MM.1S (cell line): ENCODE measurements at regions not wholly inside any gene's neighbourhood (a gene's known extent, or its start where the extent isn't known, plus 50 kb on each side); places are given as distances from the start of the nearest gene placed in this dataset.

ENCODE experiments used
- DNase-seq: peaks from one replicate; pipeline ENCODE4 v3.0.0-alpha.2; 2015
- H2AFZ ChIP-seq: fragments of 300-600 bp; sonication (generic); 2 replicates; pipeline ENCODE4 v1.6.0; 2016; ENCODE audit warnings: antibody characterized with exemption, low read length
- H3F3A ChIP-seq: fragments of 300-600 bp; sonication (generic); 2 replicates; pipeline ENCODE4 v1.6.1; 2016; ENCODE audit warnings: mild to moderate bottlenecking, antibody characterized with exemption, low read length, moderate library complexity, mixed read lengths; ENCODE audit not compliant: insufficient read depth
- H3K27ac ChIP-seq: fragments of 300-600 bp; sonication (generic); 2 replicates; pipeline ENCODE4 v1.5.1; 2016; ENCODE audit warnings: mild to moderate bottlenecking, low read length
- H3K27me3 ChIP-seq: fragments of 300-600 bp; sonication (generic); replicated peaks from 2 replicates; pipeline ENCODE4 v1.6.0; 2016; ENCODE audit warnings: low read length; ENCODE audit not compliant: insufficient read depth
- H3K36me3 ChIP-seq: fragments of 300-600 bp; sonication (generic); replicated peaks from 2 replicates; pipeline ENCODE4 v1.6.1; 2016; ENCODE audit warnings: mild to moderate bottlenecking, low read length, mixed read lengths; ENCODE audit not compliant: insufficient read depth
- H3K4me1 ChIP-seq: fragments of 300-600 bp; sonication (generic); 2 replicates; pipeline ENCODE4 v1.6.1; 2016; ENCODE audit warnings: low read length, mixed read lengths
- H3K4me2 ChIP-seq: fragments of 300-600 bp; sonication (generic); 2 replicates; pipeline ENCODE4 v1.6.0; 2016; ENCODE audit warnings: low read depth, low read length
- H3K4me3 ChIP-seq: fragments of 300-600 bp; sonication (generic); 2 replicates; pipeline ENCODE4 v1.5.1; 2016; ENCODE audit warnings: low read length, mixed read lengths
- H3K79me2 ChIP-seq: fragments of 300-600 bp; sonication (generic); 2 replicates; pipeline ENCODE4 v1.6.1; 2016; ENCODE audit warnings: mixed run types, low read length, mixed read lengths
- H3K9ac ChIP-seq: fragments of 300-600 bp; sonication (generic); 2 replicates; pipeline ENCODE4 v1.6.1; 2016; ENCODE audit warnings: low read length, mixed read lengths
- H3K9me2 ChIP-seq: fragments of 300-600 bp; sonication (generic); replicated peaks from 2 replicates; pipeline ENCODE4 v1.6.1; 2016; ENCODE audit warnings: mild to moderate bottlenecking, low read length, mixed read lengths; ENCODE audit not compliant: insufficient read depth
- H3K9me3 ChIP-seq: fragments of 300-600 bp; sonication (generic); replicated peaks from 2 replicates; pipeline ENCODE4 v1.6.1; 2016; ENCODE audit warnings: mild to moderate bottlenecking, low read length, mixed read lengths; ENCODE audit not compliant: insufficient read depth
- H4K20me1 ChIP-seq: fragments of 300-600 bp; sonication (generic); 2 replicates; pipeline ENCODE4 v1.6.1; 2016; ENCODE audit warnings: mild to moderate bottlenecking, low read length, moderate library complexity, mixed read lengths; ENCODE audit not compliant: insufficient read depth
- EZH2 ChIP-seq: fragments of 300-600 bp; sonication (generic); optimal IDR thresholded peaks from 2 replicates; pipeline ENCODE3; 2017; ENCODE audit warnings: low read depth, mild to moderate bottlenecking, antibody characterized with exemption, low read length, mixed read lengths
- EZH2phosphoT487 ChIP-seq: fragments of 300-600 bp; sonication (generic); IDR thresholded peaks from 2 replicates; pipeline ENCODE4 v1.6.1; 2018; ENCODE audit warnings: antibody characterized with exemption, low read length
- TF ChIP-seq, protein P1 (sequence below): fragments of 300-600 bp; sonication (generic); IDR thresholded peaks from 2 replicates; pipeline ENCODE4 v1.5.1; 2016; ENCODE audit warnings: antibody characterized with exemption, low read length, mixed read lengths

GRCh38 chr3:13689373-13690260 is 140.7 kb downstream of the FBLN2 start:
- H3K4me1 ChIP-seq: no peaks in the 10 kb centered on the region
- H3K27me3 ChIP-seq: peaks cover 71% of the 10 kb centered on the region
- no peaks in the 10 kb centered on the region for H4K20me1 ChIP-seq
- H2AFZ ChIP-seq: no peak overlapping the region
- H3K9me3 ChIP-seq: no peaks in the 10 kb centered on the region
- H3K4me3 ChIP-seq: no peak overlapping the region
- H3K9me2 ChIP-seq: no peaks in the 10 kb centered on the region
- TF ChIP-seq EZH2phosphoT487 (no peak), EZH2 (no peak)
- TF ChIP-seq, protein P1, sequence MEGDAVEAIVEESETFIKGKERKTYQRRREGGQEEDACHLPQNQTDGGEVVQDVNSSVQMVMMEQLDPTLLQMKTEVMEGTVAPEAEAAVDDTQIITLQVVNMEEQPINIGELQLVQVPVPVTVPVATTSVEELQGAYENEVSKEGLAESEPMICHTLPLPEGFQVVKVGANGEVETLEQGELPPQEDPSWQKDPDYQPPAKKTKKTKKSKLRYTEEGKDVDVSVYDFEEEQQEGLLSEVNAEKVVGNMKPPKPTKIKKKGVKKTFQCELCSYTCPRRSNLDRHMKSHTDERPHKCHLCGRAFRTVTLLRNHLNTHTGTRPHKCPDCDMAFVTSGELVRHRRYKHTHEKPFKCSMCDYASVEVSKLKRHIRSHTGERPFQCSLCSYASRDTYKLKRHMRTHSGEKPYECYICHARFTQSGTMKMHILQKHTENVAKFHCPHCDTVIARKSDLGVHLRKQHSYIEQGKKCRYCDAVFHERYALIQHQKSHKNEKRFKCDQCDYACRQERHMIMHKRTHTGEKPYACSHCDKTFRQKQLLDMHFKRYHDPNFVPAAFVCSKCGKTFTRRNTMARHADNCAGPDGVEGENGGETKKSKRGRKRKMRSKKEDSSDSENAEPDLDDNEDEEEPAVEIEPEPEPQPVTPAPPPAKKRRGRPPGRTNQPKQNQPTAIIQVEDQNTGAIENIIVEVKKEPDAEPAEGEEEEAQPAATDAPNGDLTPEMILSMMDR: no peak
- no peak for DNase-seq
- H3K36me3 ChIP-seq: no peaks in the 10 kb centered on the region
- no peak overlapping the region for H3K9ac ChIP-seq
- no peaks in the 10 kb centered on the region for H3K79me2 ChIP-seq
- no peak overlapping the region for H3K27ac ChIP-seq
- H3F3A ChIP-seq: no peaks in the 10 kb centered on the region
- no peak overlapping the region for H3K4me2 ChIP-seq

GRCh38 chr3:13688824-13689223 is 139.9 kb downstream of the FBLN2 start:
- H3K27me3 ChIP-seq: peaks cover 64% of the 10 kb centered on the region

GRCh38 chr3:13688034-13688433 is 139.1 kb downstream of the FBLN2 start:
- Histone ChIP-seq H3K27ac (no peak overlapping the region), H3K4me1 (no peaks in the 10 kb centered on the region), H2AFZ (no peak overlapping the region), H3K36me3 (no peaks in the 10 kb centered on the region), H3K9me3 (no peaks in the 10 kb centered on the region), H3K27me3 (peaks cover 70% of the 10 kb centered on the region), H3K79me2 (no peaks in the 10 kb centered on the region), H4K20me1 (no peaks in the 10 kb centered on the region), H3K9ac (no peak overlapping the region), H3F3A (no peaks in the 10 kb centered on the region), H3K4me2 (no peak overlapping the region), H3K9me2 (no peaks in the 10 kb centered on the region), H3K4me3 (no peak overlapping the region)
- no peak for DNase-seq
- no peak for TF ChIP-seq EZH2phosphoT487
- TF ChIP-seq EZH2: no peak
- TF ChIP-seq, protein P1: no peak

More at GRCh38 chr3:13688824-13689223, 139.9 kb downstream of the FBLN2 start:
- Histone ChIP-seq H3K9ac (no peak overlapping the region), H3K27ac (no peak overlapping the region), H3K4me1 (no peaks in the 10 kb centered on the region), H4K20me1 (no peaks in the 10 kb centered on the region), H3K4me2 (no peak overlapping the region), H3K4me3 (no peak overlapping the region), H3K9me3 (no peaks in the 10 kb centered on the region), H2AFZ (no peak overlapping the region), H3K36me3 (no peaks in the 10 kb centered on the region), H3F3A (no peaks in the 10 kb centered on the region), H3K79me2 (no peaks in the 10 kb centered on the region), H3K9me2 (no peaks in the 10 kb centered on the region)
- peak; percentile 30 for DNase-seq
- no peak for TF ChIP-seq EZH2
- TF ChIP-seq, protein P1: no peak
- TF ChIP-seq EZH2phosphoT487: no peak
